ENCODE measurements at regions not wholly inside any gene's neighbourhood (a gene's known extent, or its start where the extent isn't known, plus 50 kb on each side); places are given as distances from the start of the nearest gene placed in this dataset.

- DNase-seq = no peak
These were observed 286.7 kb upstream of the SOX2 start for GRCh38 chr3:181425074-181425473.

GRCh38 chr3:181418233-181418632, 293.5 kb upstream of the SOX2 start:
- DNase-seq = no peak

GRCh38 chr3:181417748-181418147, 294.0 kb upstream of the SOX2 start:
- DNase-seq = no peak

DNA sequence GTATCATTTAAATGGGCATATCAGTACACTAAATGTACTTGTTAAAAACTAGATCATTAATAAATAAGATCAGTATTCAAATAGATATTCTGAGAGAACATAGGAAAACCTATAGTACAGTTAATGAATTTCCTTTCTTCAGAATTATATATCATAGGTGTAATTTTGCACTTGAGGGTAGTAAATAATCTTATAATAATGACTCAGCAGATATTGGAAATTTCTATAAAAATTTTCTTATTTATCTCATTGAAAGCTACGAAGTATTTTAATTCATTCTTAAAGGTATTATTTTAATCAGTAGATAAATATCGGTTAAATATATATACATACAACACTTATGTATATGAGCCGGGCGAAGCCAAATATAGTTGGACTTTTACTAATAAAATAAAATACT, 300.9 kb upstream of the SOX2 start:
- DNase-seq = no peak

DNA sequence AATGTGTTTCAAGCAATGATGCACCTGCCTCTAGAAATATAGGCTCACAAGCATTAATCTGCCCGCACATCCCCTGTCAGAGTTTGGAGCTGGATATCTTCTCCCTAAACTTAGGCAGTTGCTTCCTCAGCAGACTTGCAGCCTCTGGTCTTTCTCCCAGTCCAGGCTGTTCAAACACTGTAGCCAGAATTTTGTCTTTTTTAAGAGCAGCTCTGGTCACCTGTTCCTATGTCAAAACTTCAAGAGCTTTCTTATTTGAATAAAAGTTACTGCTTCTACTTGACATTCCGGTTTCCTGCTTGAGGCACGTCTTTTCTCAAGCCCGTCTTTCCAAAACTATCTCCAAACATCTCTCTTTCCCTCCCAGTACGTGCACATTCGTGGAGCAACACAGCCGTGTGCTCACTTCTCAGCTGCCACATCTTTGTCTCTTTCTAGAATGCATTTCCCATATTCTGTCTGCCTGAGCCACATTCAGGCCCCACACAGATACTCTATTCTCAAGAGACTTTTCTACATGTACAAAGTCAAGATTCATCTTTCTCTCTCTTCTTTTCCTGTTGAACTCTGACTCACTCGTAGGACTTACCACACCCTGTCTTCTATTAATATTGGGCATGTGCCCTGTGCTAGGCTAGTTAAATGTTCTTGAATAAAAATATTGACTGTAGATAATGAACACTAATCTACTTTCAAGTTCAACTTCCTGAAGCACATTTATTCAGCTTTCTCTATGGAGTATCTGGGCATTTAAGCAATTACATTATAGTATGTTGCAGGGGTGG, 307.7 kb upstream of the SOX2 start:
- DNase-seq = no peak

DNA sequence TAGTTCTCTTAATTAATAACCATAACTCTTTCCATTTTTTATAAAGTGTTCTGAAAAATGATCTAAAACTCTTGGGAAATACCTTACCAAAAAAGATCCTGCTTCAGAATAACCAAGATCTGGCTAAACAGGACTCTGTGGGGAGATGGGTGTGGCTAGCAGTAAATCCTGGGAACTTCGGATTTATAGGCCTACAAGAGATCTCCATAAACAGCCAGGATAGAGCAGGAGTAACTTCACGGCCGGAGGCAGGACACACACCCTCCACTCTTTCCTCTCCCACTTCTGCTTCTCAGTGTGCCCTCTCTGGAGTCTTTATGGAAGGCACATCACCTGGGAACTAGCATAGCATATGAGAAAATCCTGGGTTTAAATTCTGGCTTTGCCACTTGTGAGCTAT, 309.4 kb upstream of the SOX2 start:
- DNase-seq = no peak

GRCh38 chr3:181384970-181385369, 326.8 kb upstream of the SOX2 start:
- DNase-seq = no peak

- DNase-seq = no peak
These were observed 328.0 kb upstream of the SOX2 start for GRCh38 chr3:181383760-181384159.

GRCh38 chr3:181383201-181383600, 328.5 kb upstream of the SOX2 start:
- no peak for DNase-seq

DNA sequence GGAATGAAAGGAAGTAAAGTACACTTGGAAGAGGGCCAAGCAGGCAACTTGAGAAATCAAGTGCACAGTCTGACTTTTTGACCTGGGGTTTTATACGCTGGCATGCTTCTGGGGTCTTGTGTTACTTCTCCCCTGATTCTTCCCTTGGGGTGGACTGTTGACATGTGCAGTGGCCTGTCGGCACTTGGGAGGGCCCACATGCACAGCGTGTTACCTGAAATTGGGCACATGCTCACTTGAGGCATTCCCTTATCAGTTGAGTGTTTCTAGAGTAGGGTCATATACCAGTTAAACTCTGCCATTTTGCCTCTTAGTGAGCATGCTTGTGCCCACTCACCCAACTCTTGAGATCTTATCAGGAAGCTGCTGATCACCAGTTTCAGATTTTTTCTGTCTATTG, 329.1 kb upstream of the SOX2 start:
- no peak for DNase-seq

DNA sequence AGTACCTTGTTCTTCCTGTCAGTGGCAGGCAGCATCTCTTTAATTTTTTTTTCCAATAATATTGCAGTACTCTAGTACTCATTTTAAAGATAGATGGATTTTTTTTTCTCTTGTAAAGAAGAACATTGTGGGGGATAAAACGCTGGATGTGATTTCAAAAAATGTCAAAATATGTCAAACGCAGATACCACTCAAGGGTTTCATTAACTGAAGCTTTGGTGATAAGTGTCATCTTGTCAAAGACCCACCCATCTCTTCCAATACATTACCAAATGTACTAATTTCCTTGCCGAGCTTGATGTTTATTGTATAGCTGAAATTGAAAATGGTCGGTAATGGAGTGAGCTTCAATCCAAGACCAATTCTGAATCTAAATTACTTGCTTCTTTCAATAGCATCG, 332.4 kb upstream of the SOX2 start:
- DNase-seq = no peak

DNA sequence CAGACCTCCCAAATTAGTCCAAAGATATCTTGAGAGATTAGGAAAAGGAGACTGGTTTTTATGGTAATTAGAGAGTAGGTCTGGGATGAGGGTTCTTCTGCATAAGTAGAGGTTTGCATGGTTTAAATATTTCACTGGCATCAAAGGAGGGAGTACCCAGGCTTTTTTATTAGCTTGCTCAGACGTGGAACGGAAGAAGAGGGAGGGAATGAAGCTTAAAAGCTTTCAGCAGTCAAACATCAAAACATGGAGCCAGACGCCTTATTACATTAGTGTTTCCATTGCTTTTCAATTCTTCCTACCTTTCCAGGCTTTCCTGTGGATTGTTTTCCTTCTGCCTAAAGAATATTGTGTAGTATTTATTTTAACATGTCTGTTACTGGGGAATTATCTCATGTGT, 342.1 kb upstream of the SOX2 start:
- DNase-seq = no peak

- DNase-seq = no peak
These were observed 348.5 kb upstream of the SOX2 start for GRCh38 chr3:181363231-181363630.

GRCh38 chr3:181362378-181362777, 349.3 kb upstream of the SOX2 start:
- DNase-seq = no peak

- no peak for DNase-seq
These were observed 353.2 kb upstream of the SOX2 start for GRCh38 chr3:181358562-181358961.

DNA sequence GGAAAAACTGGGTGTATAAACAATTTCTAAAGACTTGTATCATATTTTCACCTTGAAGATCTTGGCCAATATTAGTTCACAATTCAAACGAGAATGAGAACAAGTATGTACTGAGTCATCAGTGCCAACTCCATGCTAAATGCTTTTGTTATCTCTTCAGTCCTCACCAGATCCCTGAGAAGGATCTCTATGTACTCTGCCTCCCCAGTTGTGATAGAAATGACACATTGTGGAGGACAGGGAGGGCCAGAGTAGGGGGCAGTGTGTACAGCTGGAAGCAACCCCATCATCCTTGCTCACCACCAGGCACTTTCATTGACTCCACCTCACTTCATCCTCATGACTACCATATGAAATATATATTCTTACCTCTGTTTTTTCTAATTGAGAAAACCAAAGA, 353.7 kb upstream of the SOX2 start:
- DNase-seq = no peak

DNA sequence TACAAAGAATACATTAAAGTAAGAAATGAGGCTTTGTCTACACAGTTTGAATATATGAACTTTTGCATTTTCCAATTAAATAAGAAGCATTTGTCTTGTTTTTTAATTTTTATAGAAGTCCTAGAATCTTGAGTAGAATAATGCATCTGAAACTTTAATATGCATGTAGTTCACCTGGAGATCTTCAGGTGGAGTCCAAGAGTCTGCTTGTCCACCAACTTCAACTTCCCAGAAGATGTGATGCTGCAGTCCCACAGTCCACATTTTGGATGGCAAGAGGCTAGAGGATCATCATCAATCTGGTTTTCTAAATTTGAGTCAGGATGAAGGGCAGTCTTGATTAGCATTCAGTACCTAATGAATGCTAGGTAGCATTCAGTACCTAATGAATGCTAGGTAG, 357.6 kb upstream of the SOX2 start:
- DNase-seq = no peak

DNA sequence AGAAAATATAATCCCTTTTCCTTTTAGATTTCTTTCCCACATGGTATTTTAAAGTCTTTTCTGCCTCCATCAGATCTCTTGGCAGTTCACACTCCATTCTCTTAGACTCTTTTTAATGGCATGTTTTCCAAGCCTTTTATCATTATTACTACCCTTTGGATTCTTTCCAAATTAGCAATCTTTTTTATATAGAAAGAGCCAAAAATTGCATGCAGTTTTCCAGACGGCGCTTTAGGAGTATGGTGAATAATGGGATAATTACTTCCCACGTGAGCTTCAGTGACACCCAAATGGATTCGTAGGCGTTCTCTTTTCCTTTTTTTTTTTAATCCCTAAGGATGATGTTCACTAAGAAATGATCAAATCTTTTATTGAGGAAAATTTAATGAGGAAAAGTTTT, 354.8 kb upstream of the DNAJC19 start:
- no peak for DNase-seq

DNA sequence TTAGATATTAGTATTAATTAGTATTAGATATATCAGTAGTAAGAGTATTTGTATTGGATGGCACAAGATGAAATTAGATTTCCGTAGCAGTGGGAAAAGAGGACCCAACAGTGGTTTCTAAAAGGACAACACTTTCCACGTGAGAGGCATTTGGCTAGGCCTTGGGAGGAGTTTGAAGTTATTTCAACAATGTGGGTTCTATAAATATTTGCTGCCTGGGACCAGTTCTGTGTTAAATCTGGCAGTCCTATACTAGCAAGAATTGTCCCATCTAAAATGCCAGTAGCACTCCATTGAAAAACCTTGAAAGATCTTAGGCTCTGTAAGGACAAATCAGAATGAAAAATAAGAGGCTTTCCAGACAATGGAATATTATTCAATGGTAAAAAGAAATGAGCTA, 347.1 kb upstream of the DNAJC19 start:
- no peak for DNase-seq

DNA sequence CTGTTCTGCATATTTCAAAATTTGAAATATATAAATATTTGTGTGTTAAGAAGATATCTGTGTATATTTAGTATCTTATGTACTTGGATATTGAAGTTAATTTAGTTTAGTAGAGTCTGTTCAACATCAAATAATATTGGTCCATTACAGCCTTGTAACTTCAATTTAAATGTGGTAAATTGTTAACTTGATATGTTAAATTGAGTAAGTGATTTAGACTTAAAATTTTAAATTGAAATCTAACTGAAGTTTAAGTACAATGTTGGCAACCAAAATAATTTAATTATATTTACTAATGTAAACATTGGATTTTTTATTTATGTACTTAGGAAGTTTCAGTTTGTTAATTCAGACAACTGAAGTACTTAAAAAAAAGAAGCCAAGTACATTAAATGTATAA, 343.9 kb upstream of the DNAJC19 start:
- DNase-seq = no peak

DNA sequence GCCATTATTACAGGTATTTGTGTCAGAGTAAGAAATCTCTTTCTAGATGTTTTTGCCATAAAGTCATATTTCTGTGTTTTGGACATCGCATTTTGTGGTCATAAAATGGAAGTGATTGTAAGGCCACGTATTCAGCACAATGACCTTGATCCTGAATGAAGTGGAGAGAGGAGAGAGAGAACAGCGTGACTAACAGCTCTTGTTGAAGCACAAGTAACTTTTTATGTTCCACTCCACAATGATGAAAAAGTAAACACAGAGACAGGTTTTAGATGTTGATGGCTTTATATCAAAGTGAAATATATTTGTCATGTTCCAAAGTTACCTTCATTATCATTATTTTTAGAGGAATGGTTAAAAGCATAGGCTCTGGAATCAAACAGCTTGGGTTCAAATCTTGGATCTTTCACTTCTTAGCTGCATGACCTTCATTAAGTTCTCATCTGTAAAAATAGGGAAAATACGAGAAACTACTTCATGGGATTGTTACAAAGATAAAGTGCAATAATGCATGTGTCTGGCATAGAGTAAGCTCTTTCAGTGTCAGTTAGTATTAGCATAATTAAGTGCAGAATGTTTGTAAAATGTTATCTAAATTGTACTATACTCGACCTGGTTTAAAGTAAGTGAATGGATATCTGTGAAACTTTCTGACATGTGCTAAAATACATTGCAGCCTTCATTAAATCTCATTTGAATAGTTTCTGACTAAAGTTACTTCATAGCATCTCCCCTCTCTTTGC, 341.5 kb upstream of the DNAJC19 start:
- no peak for DNase-seq

DNA sequence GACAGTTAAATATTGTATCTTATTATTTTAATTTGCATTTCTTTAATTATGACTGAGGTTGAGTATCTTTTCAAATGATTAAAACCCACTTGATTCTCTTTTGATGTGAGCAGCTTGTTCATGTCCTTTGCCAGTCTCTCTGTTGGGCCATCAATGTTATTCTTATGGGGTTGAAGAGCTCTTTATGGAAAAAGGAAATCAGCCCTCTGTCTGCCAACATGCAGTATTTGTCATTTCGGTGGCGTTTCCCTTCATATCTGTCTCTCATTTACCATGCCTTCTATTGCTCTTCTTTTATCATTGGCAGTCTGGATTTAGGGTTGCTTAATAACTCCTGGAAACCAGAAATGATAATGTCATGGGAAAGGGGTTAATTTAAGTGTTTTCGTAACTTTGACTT, 340.7 kb upstream of the DNAJC19 start:
- no peak for DNase-seq

DNA sequence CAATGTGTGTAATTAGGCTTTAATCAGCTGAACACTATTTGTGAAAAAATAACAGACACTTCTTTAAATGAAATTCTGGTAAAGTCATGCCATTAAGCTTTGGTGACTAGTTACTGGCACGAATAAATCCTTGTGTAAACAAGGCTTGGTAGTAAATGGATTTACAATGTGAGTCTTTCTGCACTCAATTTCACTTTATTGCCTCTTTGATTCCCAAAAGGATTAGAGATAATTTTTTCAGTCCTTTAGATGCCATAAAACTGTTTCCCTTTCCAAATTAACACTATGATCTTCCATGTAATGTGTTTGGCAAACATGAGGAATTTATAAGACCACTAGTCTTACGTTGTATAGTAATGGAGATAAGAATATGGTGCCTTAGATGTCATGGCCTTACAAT, 339.5 kb upstream of the DNAJC19 start:
- DNase-seq = no peak

GRCh38 chr3:181328346-181328745, 338.8 kb upstream of the DNAJC19 start:
- DNase-seq = no peak

- DNase-seq = no peak
These were observed 337.8 kb upstream of the DNAJC19 start for GRCh38 chr3:181327349-181327748.
